Pancreas (tissue), 10 donors: ENCODE measurements at regions not wholly inside any gene's neighbourhood (a gene's known extent, or its start where the extent isn't known, plus 50 kb on each side); places are given as distances from the start of the nearest gene placed in this dataset.

Experiments used
- ATAC-seq, 4 donors: fragments of 200-7000 bp; cut with Tn5 transposase; one replicate each; pipeline versions ENCODE4 v1.8.0 to v1.9.1; 2020; ENCODE audit warnings: mild to moderate bottlenecking in 4 of 4, moderate library complexity in 4 of 4
- DNase-seq, 6 donors: peaks; one replicate each; pipeline ENCODE4 v3.0.0-alpha.2; 2020
- FAIRE-seq: peaks from 2 replicates; lab custom pipeline; 2012; peaks lifted over from hg19 to GRCh38; lab: Jason Lieb, UNC
- H3K27ac ChIP-seq, 4 donors: fragments of 200-600 bp; sonication (generic); 1 replicate in 3 of 4; 2 replicates in 1 of 4; pipeline versions ENCODE4 v1.5.0 to v1.8.0; 2020
- H3K27me3 ChIP-seq, 4 donors: fragments of 200-600 bp; one replicate each; pipeline ENCODE4 v1.8.0; 2021
- H3K36me3 ChIP-seq, 3 donors: fragments of 200-600 bp; sonication (generic) in 1 of 3; one replicate each; pipeline versions ENCODE4 v1.5.0 to v1.8.0; 2020 to 2021
- H3K4me1 ChIP-seq, 3 donors: fragments of 200-600 bp; one replicate each; pipeline ENCODE4 v1.8.0; 2021
- H3K4me3 ChIP-seq, 4 donors: fragments of 200-600 bp; sonication (generic) in 2 of 4; one replicate each; pipeline versions ENCODE4 v1.5.0 to v1.8.0; 2020 to 2021
- H3K9me3 ChIP-seq, 4 donors: fragments of 200-600 bp; one replicate each; pipeline ENCODE4 v1.8.0; 2021
- WGBS, 2 donors: extraction: QIAGEN DNeasy Blood & Tissue Kit; methylation state at CpG; one replicate each; pipeline ENCODE4 v1.1.7; 2013; 5-methylcytosine and 5-hydroxymethylcytosine counted together
- intact Hi-C, 3 donors: fragments of 100-400 bp; cut with DNase I; formaldehyde crosslinking; loops; one replicate each; pipeline versions ENCODE4 v1.11.1 to v1.14.2; 2022
- TF ChIP-seq, protein P1 (sequence below), 4 donors: fragments of 200-600 bp; sonication (generic) in 3 of 4; IDR thresholded peaks; one replicate each; pipeline versions ENCODE4 v1.5.0 to v1.8.0; 2021; ENCODE audit warnings: antibody characterized with exemption in 4 of 4
- donor health status: healthy with polysubstance abuse.
- donor health status: DM: no; HTN: no; CAD: no; lungs with moderate emphysema.
- donor health status: DM: no; HTN: no; CAD: no.
- donor health status: control.
- donor health status: control.
- donor health status: Bipolar disorder and iron deficiency.
- donor health status: DM: yes; HTN: yes; CAD: no.
- donor health status: DM: no; HTN: no; CAD: no.
- donor health status: DM: no; HTN: no; CAD: no.
- donor health status: DM: yes; HTN: yes; CAD: no.

DNA sequence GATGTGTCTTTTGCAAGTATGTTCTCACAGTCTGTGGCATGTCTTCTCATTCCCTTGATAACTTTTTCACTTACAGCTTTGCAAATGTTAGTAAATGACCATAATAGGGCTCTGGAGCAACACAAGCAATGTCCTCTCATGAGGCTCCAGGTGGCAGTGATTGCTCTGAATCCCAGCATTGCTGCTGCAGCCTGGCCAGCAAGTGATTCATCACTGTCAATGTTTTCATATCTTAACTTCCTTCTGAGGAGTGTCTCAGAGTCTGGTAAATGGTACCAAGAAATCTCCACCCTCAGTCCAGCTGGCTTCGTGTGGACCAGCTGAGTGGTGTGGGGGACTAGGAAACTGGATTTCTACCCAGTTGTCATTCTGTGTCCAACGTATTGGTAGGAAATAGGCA lies 139.6 kb downstream of the MYLK4 start:
- peak in 1 of 6 donors; percentile 38 for DNase-seq
- TF ChIP-seq, protein P1, sequence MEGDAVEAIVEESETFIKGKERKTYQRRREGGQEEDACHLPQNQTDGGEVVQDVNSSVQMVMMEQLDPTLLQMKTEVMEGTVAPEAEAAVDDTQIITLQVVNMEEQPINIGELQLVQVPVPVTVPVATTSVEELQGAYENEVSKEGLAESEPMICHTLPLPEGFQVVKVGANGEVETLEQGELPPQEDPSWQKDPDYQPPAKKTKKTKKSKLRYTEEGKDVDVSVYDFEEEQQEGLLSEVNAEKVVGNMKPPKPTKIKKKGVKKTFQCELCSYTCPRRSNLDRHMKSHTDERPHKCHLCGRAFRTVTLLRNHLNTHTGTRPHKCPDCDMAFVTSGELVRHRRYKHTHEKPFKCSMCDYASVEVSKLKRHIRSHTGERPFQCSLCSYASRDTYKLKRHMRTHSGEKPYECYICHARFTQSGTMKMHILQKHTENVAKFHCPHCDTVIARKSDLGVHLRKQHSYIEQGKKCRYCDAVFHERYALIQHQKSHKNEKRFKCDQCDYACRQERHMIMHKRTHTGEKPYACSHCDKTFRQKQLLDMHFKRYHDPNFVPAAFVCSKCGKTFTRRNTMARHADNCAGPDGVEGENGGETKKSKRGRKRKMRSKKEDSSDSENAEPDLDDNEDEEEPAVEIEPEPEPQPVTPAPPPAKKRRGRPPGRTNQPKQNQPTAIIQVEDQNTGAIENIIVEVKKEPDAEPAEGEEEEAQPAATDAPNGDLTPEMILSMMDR (IDR thresholded peaks at IDR 0.05), result no peak

DNA sequence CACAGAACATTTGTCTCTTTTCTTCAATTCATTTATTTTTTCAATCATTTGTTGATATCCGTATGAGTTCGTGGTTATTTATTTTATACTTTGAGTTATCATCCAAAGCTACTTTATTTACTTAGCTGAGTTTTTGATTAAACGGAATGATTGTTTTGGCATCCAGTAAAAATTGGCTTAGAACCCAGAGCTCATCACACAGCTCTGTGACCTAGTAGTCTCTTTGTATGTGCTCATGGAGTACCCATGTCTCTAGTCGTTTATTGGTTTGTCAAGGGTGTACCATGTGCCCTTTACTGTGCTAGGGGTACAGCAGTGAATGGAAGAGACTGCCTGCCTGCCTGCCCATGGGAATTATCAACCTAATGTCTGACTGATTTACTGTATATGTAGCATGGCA lies 142.2 kb downstream of the MYLK4 start:
- Histone ChIP-seq H3K4me3 (no peak overlapping the region), H3K36me3 (no peaks in the 10 kb centered on the region), H3K27ac (no peak overlapping the region), H3K9me3 (no peaks in the 10 kb centered on the region), H3K4me1 (no peaks in the 10 kb centered on the region), H3K27me3 (no peaks in the 10 kb centered on the region)
- TF ChIP-seq, protein P1 (IDR thresholded peaks at IDR 0.05), result no peak
- intact Hi-C loops, result no loop called here
- DNase-seq, result no peak
- ATAC-seq, result no peak
- 15 to 19% methylated on average over 4 of the region's 4 CpGs for WGBS, 2 donors
- FAIRE-seq, result no peak

More for the DNA sequence above, 139.6 kb downstream of the MYLK4 start:
- WGBS, 2 donors, result 19 to 40% methylated on average over 2 of the region's 2 CpGs
- H3K4me3 ChIP-seq, result no peak overlapping the region
- H3K36me3 ChIP-seq, result no peaks in the 10 kb centered on the region
- H3K27ac ChIP-seq, result no peak overlapping the region
- peak; percentile 53 to 70 (median 56) for ATAC-seq
- no peak for FAIRE-seq
- H3K9me3 ChIP-seq, result no peaks in the 10 kb centered on the region
- no peaks in the 10 kb centered on the region for H3K4me1 ChIP-seq
- no peaks in the 10 kb centered on the region for H3K27me3 ChIP-seq
- intact Hi-C loops, result no loop called here

GRCh38 chr6:2600363-2600762 lies 150.4 kb downstream of the MYLK4 start:
- H3K27ac ChIP-seq, result no peak overlapping the region
- H3K36me3 ChIP-seq, result no peaks in the 10 kb centered on the region
- FAIRE-seq, result no peak
- H3K4me1 ChIP-seq, result no peaks in the 10 kb centered on the region
- H3K4me3 ChIP-seq, result no peak overlapping the region
- 73 to 75% methylated on average over 3 of the region's 3 CpGs for WGBS, 2 donors
- no peak for ATAC-seq
- no peaks in the 10 kb centered on the region for H3K9me3 ChIP-seq
- intact Hi-C loops, result no loop called here
- H3K27me3 ChIP-seq, result no peaks in the 10 kb centered on the region
- DNase-seq, result no peak
- TF ChIP-seq, protein P1 (IDR thresholded peaks at IDR 0.05), result no peak

DNA sequence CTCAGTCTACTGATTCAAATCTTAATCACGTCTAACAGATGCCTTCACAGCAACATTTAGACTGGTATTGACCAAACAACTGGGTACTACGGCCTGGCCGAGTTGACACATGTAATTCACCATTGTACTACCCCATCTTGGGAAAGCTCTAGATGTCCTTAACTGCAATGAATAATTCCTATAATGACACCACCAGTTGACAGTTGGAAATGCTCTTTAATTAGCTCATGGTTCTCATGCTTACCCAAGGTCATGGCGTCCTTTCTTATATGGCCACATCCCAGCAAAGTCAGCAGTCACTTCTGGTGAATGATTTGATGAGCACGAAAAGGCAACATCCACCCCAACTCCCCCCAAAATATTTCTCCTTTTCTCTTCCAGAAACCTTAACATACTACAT lies 150.9 kb downstream of the MYLK4 start:
- Histone ChIP-seq H3K4me3 (no peak overlapping the region), H3K27ac (no peak overlapping the region), H3K27me3 (no peaks in the 10 kb centered on the region), H3K9me3 (no peaks in the 10 kb centered on the region), H3K4me1 (no peaks in the 10 kb centered on the region), H3K36me3 (no peaks in the 10 kb centered on the region)
- FAIRE-seq (no peak), DNase-seq (no peak), ATAC-seq (no peak)
- WGBS, 2 donors, result 80 to 82% methylated on average over 5 of the region's 5 CpGs
- intact Hi-C loops, result no loop called here
- TF ChIP-seq, protein P1 (IDR thresholded peaks at IDR 0.05), result no peak

- H3K4me1 ChIP-seq, result no peaks in the 10 kb centered on the region
- ATAC-seq (no peak), FAIRE-seq (no peak), DNase-seq (no peak)
- no peaks in the 10 kb centered on the region for H3K27me3 ChIP-seq
- intact Hi-C loops, result no loop called here
- TF ChIP-seq, protein P1 (IDR thresholded peaks at IDR 0.05), result no peak
- H3K36me3 ChIP-seq, result no peaks in the 10 kb centered on the region
- no peak overlapping the region for H3K4me3 ChIP-seq
- 92 to 96% methylated on average over 6 of the region's 6 CpGs for WGBS, 2 donors
- H3K27ac ChIP-seq, result no peak overlapping the region
- no peaks in the 10 kb centered on the region for H3K9me3 ChIP-seq
Measured at GRCh38 chr6:2598867-2599266, 151.9 kb downstream of the MYLK4 start.
